WTC11 (cell line): ENCODE measurements at regions not wholly inside any gene's neighbourhood (a gene's known extent, or its start where the extent isn't known, plus 50 kb on each side); places are given as distances from the start of the nearest gene placed in this dataset.

Source experiments
- CBFB ChIP-seq: sonication (generic); formaldehyde crosslinking; IDR thresholded peaks from 2 replicates; pipeline ENCODE4 v1.8.1; 2022; ENCODE audit warnings: mild to moderate bottlenecking, low read depth, missing genetic modification reagents
- CTCF ChIP-seq: fragments of 200-600 bp; IDR thresholded peaks from 2 replicates; pipeline ENCODE4 v1.8.0; 2022; ENCODE audit warnings: antibody characterized with exemption
- E2F1 ChIP-seq: sonication (generic); formaldehyde crosslinking; IDR thresholded peaks from 2 replicates; pipeline ENCODE4 v1.8.0; 2022; ENCODE audit warnings: mild to moderate bottlenecking, missing genetic modification reagents
- ELF4 ChIP-seq: sonication (generic); formaldehyde crosslinking; IDR thresholded peaks from 2 replicates; pipeline ENCODE4 v1.8.1; 2022; ENCODE audit warnings: low read depth, mild to moderate bottlenecking, moderate library complexity, missing genetic modification reagents
- MYBL2 ChIP-seq: sonication (generic); formaldehyde crosslinking; IDR thresholded peaks from 2 replicates; pipeline ENCODE4 v1.8.1; 2023; ENCODE audit warnings: mild to moderate bottlenecking, moderate library complexity, missing genetic modification reagents
- NFE2L1 ChIP-seq: sonication (generic); formaldehyde crosslinking; IDR thresholded peaks from 2 replicates; pipeline ENCODE4 v1.8.1; 2023; ENCODE audit warnings: missing genetic modification reagents
- NR2C2 ChIP-seq: sonication (generic); formaldehyde crosslinking; IDR thresholded peaks from 2 replicates; pipeline ENCODE4 v1.8.0; 2022; ENCODE audit warnings: mild to moderate bottlenecking, missing genetic modification reagents
- PRDM15 ChIP-seq: sonication (generic); formaldehyde crosslinking; IDR thresholded peaks from 2 replicates; pipeline ENCODE4 v1.8.0; 2022; ENCODE audit warnings: missing genetic modification reagents
- STAT6 ChIP-seq: sonication (generic); formaldehyde crosslinking; conservative IDR thresholded peaks from 2 replicates; pipeline ENCODE4 v1.8.1; 2023; ENCODE audit warnings: mild to moderate bottlenecking, low read depth, missing genetic modification reagents, moderate library complexity
- TCF7 ChIP-seq: sonication (generic); formaldehyde crosslinking; IDR thresholded peaks from 2 replicates; pipeline ENCODE4 v1.8.0; 2022; ENCODE audit warnings: mild to moderate bottlenecking, low read depth, missing genetic modification reagents, moderate library complexity
- TP53 ChIP-seq: sonication (generic); formaldehyde crosslinking; IDR thresholded peaks from 2 replicates; pipeline ENCODE4 v1.8.1; 2023; ENCODE audit warnings: mild to moderate bottlenecking, missing genetic modification reagents
- ZBTB21 ChIP-seq: sonication (generic); formaldehyde crosslinking; IDR thresholded peaks from 2 replicates; pipeline ENCODE4 v1.8.1; 2023; ENCODE audit warnings: mild to moderate bottlenecking, missing genetic modification reagents, borderline replicate concordance

GRCh38 chr10:29685506-29685905 is 50.7 kb upstream of the SVIL start:
- TF ChIP-seq NR2C2 (CRISPR knock-in tag): no peak
- no peak for TF ChIP-seq MYBL2
- no peak for TF ChIP-seq TP53 (CRISPR knock-in tag)
- TF ChIP-seq CTCF: no peak
- TF ChIP-seq ZBTB21: no peak
- no peak for TF ChIP-seq CBFB
- TF ChIP-seq ELF4 (CRISPR knock-in tag): no peak
- TF ChIP-seq TCF7 (CRISPR knock-in tag): no peak
- no peak for TF ChIP-seq E2F1 (CRISPR knock-in tag)
- no peak for TF ChIP-seq STAT6
- no peak for TF ChIP-seq PRDM15 (CRISPR knock-in tag)
- no peak for TF ChIP-seq NFE2L1 (CRISPR knock-in tag)
